HCT116 (cell line): ENCODE measurements at regions not wholly inside any gene's neighbourhood (a gene's known extent, or its start where the extent isn't known, plus 50 kb on each side); places are given as distances from the start of the nearest gene placed in this dataset.

Experiments used
- ATAC-seq: fragments of 200-7000 bp; cut with Tn5 transposase; 2 replicates; pipeline ENCODE4 v1.9.1; 2020; ENCODE audit warnings: mild to moderate bottlenecking, moderate library complexity
- BruUV-seq: library from RNA; stranded (reverse); fragments of 400-500 nt; replicated peaks from 2 replicates; lab custom pipeline; 2021; lab: Mats Ljungman, UMichigan
- CTCF ChIA-PET: fragments of 300-600 bp; sonication (Branson Sonifier 250); formaldehyde crosslinking; loops from one replicate; lab custom pipeline; 2021; ENCODE audit warnings: antibody characterized with exemption; lab: Charles Lee
- POLR2A ChIA-PET: fragments of 300-600, 350-600 bp; sonication (Branson Sonifier 250); formaldehyde crosslinking; loops from one replicate; lab custom pipeline; 2021; ENCODE audit warnings: antibody characterized with exemption; lab: Charles Lee
- RAD21 ChIA-PET, 2 experiments: fragments of 300-600 bp; sonication (Branson Sonifier 250); formaldehyde crosslinking; loops; one replicate each; lab custom pipeline; 2023; ENCODE audit warnings: low total read pairs in 2 of 2; ENCODE audit not compliant: uncharacterized antibody in 2 of 2, unreplicated experiment in 2 of 2, low non-redundant PET in 1 of 2; lab: Charles Lee
- DNase-seq: peaks from one replicate; pipeline ENCODE4 v3.0.0-alpha.2; 2010; ENCODE audit warnings: low read depth, low spot score
- H2AFZ ChIP-seq: fragments of 200-600 bp; shearing (Covaris generic), sonication (generic); 2 replicates; pipeline ENCODE4 v1.6.1; 2017; ENCODE audit warnings: low read depth, mixed run types, mixed read lengths, antibody characterized with exemption, low read length; ENCODE audit not compliant: poor library complexity, severe bottlenecking
- H3K27ac ChIP-seq: 2 replicates; pipeline ENCODE4 v1.5.1; 2012; ENCODE audit warnings: low read depth, low read length
- H3K27me3 ChIP-seq: fragments of 200-600 bp; sonication (generic); 2 replicates; pipeline ENCODE4 v1.6.1; 2016; ENCODE audit warnings: mixed run types, low read length, mixed read lengths; ENCODE audit not compliant: insufficient read depth
- H3K36me3 ChIP-seq, 2 experiments: fragments of 200-500 bp in 1 of 2; fragments of 200-600 bp in 1 of 2; sonication (Bioruptor generic) in 1 of 2; sonication (generic) in 1 of 2; 2 replicates each; pipeline versions ENCODE4 v1.5.1 to v1.6.1; 2014 to 2016; ENCODE audit warnings: low read length in 2 of 2, inconsistent platforms in 1 of 2, mixed read lengths in 1 of 2, mixed run types in 1 of 2; ENCODE audit not compliant: insufficient read depth in 2 of 2, control insufficient read depth in 1 of 2
- H3K4me1 ChIP-seq, 2 experiments: fragments of 200-600 bp in 1 of 2; sonication (generic) in 1 of 2; 2 replicates each; pipeline versions ENCODE4 v1.5.1 to v1.6.1; 2012 to 2017; ENCODE audit warnings: low read length in 2 of 2, inconsistent platforms in 1 of 2, mild to moderate bottlenecking in 1 of 2, mixed read lengths in 1 of 2, mixed run types in 1 of 2, moderate library complexity in 1 of 2; ENCODE audit not compliant: insufficient read depth in 2 of 2, control insufficient read depth in 1 of 2
- H3K4me2 ChIP-seq: fragments of 200-600 bp; sonication (generic); 2 replicates; pipeline ENCODE4 v1.6.1; 2017; ENCODE audit warnings: mixed run types, low read length, mixed read lengths
- H3K4me3 ChIP-seq, 2 experiments: fragments of 200-600 bp in 1 of 2; sonication (generic) in 1 of 2; replicated peaks in 1 of 2; 2 replicates each; pipeline ENCODE4 v1.5.1; 2011 to 2016; ENCODE audit warnings: low read length in 2 of 2, control low read depth in 1 of 2, low read depth in 1 of 2, mild to moderate bottlenecking in 1 of 2, mixed read lengths in 1 of 2, mixed run types in 1 of 2
- H3K79me2 ChIP-seq: fragments of 200-600 bp; sonication (generic); 2 replicates; pipeline ENCODE4 v1.6.1; 2017; ENCODE audit warnings: mild to moderate bottlenecking, mixed run types, low read length, moderate library complexity, mixed read lengths; ENCODE audit not compliant: insufficient read depth
- H3K9ac ChIP-seq: fragments of 200-600 bp; sonication (generic); 2 replicates; pipeline ENCODE4 v1.6.1; 2016; ENCODE audit warnings: low read length, mixed read lengths
- H3K9me2 ChIP-seq: fragments of 200-600 bp; sonication (generic), shearing (Covaris generic); 2 replicates; pipeline ENCODE4 v1.6.1; 2017; ENCODE audit warnings: mixed run types, mild to moderate bottlenecking, moderate library complexity; ENCODE audit not compliant: insufficient read depth
- H3K9me3 ChIP-seq, 2 experiments: fragments of 200-500 bp in 1 of 2; fragments of 200-600 bp in 1 of 2; sonication (Bioruptor generic) in 1 of 2; sonication (generic) in 1 of 2; 2 replicates each; pipeline ENCODE4 v1.6.1; 2014 to 2017; ENCODE audit warnings: low read length in 2 of 2, mixed read lengths in 2 of 2, inconsistent platforms in 1 of 2, low read depth in 1 of 2, mild to moderate bottlenecking in 1 of 2, mixed run types in 1 of 2, moderate library complexity in 1 of 2; ENCODE audit not compliant: control insufficient read depth in 1 of 2, insufficient read depth in 1 of 2
- H4K20me1 ChIP-seq: fragments of 200-600 bp; sonication (generic), shearing (Covaris generic); 2 replicates; pipeline ENCODE4 v1.6.1; 2017; ENCODE audit warnings: mixed run types, mild to moderate bottlenecking, moderate library complexity; ENCODE audit not compliant: insufficient read depth
- CTCF ChIP-seq, 3 experiments: fragments of 200-600 bp in 1 of 3; sonication (generic) in 1 of 3; IDR thresholded peaks in 2 of 3; conservative IDR thresholded peaks in 1 of 3; 2 replicates each; pipeline ENCODE4 v1.5.1; 2012 to 2017; ENCODE audit warnings: low read depth in 2 of 3, low read length in 2 of 3, antibody characterized with exemption in 1 of 3, borderline replicate concordance in 1 of 3, control low read depth in 1 of 3, mild to moderate bottlenecking in 1 of 3, mixed read lengths in 1 of 3, mixed run types in 1 of 3, moderate library complexity in 1 of 3; ENCODE audit not compliant: insufficient read depth in 1 of 3
- JUND ChIP-seq: IDR thresholded peaks from 2 replicates; pipeline ENCODE4 v1.6.1; 2012
- MAX ChIP-seq: IDR thresholded peaks from 2 replicates; pipeline ENCODE4 v1.6.1; 2012
- POLR2AphosphoS5 ChIP-seq: IDR thresholded peaks from 2 replicates; pipeline ENCODE4 v1.6.1; 2011; ENCODE audit warnings: mild to moderate bottlenecking, low read depth, low read length, moderate library complexity
- RAD21 ChIP-seq: IDR thresholded peaks from 2 replicates; pipeline ENCODE4 v1.6.1; 2012; ENCODE audit warnings: low read depth, mild to moderate bottlenecking
- REST ChIP-seq: IDR thresholded peaks from 2 replicates; pipeline ENCODE4 v1.6.1; 2012; ENCODE audit warnings: low read depth
- SIN3A ChIP-seq: IDR thresholded peaks from 2 replicates; pipeline ENCODE4 v1.6.1; 2012; ENCODE audit warnings: low read depth
- SRF ChIP-seq: IDR thresholded peaks from 2 replicates; pipeline ENCODE4 v1.6.1; 2012; ENCODE audit warnings: low read depth
- TCF7L2 ChIP-seq: IDR thresholded peaks from 2 replicates; pipeline ENCODE4 v1.7.0; 2011; ENCODE audit warnings: borderline replicate concordance, inconsistent platforms; ENCODE audit not compliant: insufficient read depth, insufficient read length; ENCODE audit errors: extremely low read depth
- YY1 ChIP-seq: IDR thresholded peaks from 2 replicates; pipeline ENCODE4 v1.6.1; 2011; ENCODE audit warnings: low read length, low read depth, moderate library complexity, mild to moderate bottlenecking; ENCODE audit not compliant: insufficient replicate concordance; ENCODE audit errors: extremely low read depth
- ZBTB33 ChIP-seq: IDR thresholded peaks from 2 replicates; pipeline ENCODE4 v1.6.1; 2011; ENCODE audit warnings: mild to moderate bottlenecking, low read length, moderate library complexity; ENCODE audit not compliant: insufficient replicate concordance; ENCODE audit errors: extremely low read depth
- ZFX ChIP-seq: fragments of 450-650 bp; IDR thresholded peaks from 2 replicates; pipeline ENCODE4 v1.6.1; 2017
- ZNF274 ChIP-seq: fragments of 200-500 bp; sonication (Bioruptor generic); IDR thresholded peaks from 2 replicates; pipeline ENCODE4 v1.6.1; 2014; ENCODE audit warnings: mild to moderate bottlenecking, low read depth, low read length, inconsistent platforms
- intact Hi-C: fragments of 100-400 bp; cut with micrococcal nuclease; formaldehyde crosslinking; loops from 2 replicates; pipeline ENCODE4 v1.10.0; 2022

GRCh38 chr20:48295445-48295903 lies 510.2 kb upstream of the SULF2 start (continued):
- no peak for TF ChIP-seq REST
- TF ChIP-seq SIN3A = no peak
- TF ChIP-seq TCF7L2 = peak; percentile 62

GRCh38 chr20:48294942-48295341 lies 509.7 kb upstream of the SULF2 start:
- H3K27me3 ChIP-seq = 0 out of 2 replicates have a peak, but pooled peaks cover 5% of the 10 kb centered on the region
- peaks cover 20 to 46% of the 10 kb centered on the region in 2 experiments for H3K4me1 ChIP-seq
- peak overlapping the region; percentile 19; the same call in 1 of the 2 replicates for H3K27ac ChIP-seq
- POLR2A ChIA-PET = interaction anchor here (1.0 kb wide), 1 partner anchor 508 kb away, joined by 4 read pairs; no protein-coding TSS in a partner anchor
- CTCF ChIA-PET = interaction anchor here (1.1 to 3.1 kb wide), 7 partner anchors 326 to 631 kb away, joined by 3 to 30 read pairs (median 9); partner anchors contain the start of gene SULF2
- intact Hi-C loops = loop anchor here (2.0 to 10.0 kb wide), 3 partner anchors 326 to 630 kb away; no protein-coding TSS in a partner anchor
- RAD21 ChIA-PET = interaction anchor here in 1 of 2 experiments (1.4 kb wide), 1 partner anchor 326 kb away, joined by 8 read pairs; no protein-coding TSS in a partner anchor
- no peaks in the 10 kb centered on the region for H3K36me3 ChIP-seq
- no peak overlapping the region for H3K4me3 ChIP-seq
- DNase-seq (no peak), ATAC-seq (no peak)
- H3K9ac ChIP-seq = no peak overlapping the region
- BruUV-seq = no TSS peak
- H3K79me2 ChIP-seq = no peaks in the 10 kb centered on the region
- peak overlapping the region; percentile 29 for H3K4me2 ChIP-seq
- no peaks in the 10 kb centered on the region for H3K9me2 ChIP-seq
- no peaks in the 10 kb centered on the region for H3K9me3 ChIP-seq
- H4K20me1 ChIP-seq = no peaks in the 10 kb centered on the region
- H2AFZ ChIP-seq = no peak overlapping the region
- no peak for TF ChIP-seq RAD21
- TF ChIP-seq ZFX = no peak
- no peak for TF ChIP-seq SRF
- TF ChIP-seq ZBTB33 = no peak
- no peak for TF ChIP-seq ZNF274
- no peak for TF ChIP-seq JUND
- no peak for TF ChIP-seq YY1
- no peak for TF ChIP-seq POLR2AphosphoS5
- no peak for TF ChIP-seq MAX
- TF ChIP-seq CTCF (IDR thresholded peaks at IDR 0.05 in 2 of 3, conservative IDR thresholded peaks at IDR 0.05 in 1 of 3; ENCODE audit: borderline replicate concordance in 1 of 3, insufficient read depth in 1 of 3, low read depth in 2 of 3, low read length in 2 of 3) = no peak
- no peak for TF ChIP-seq TCF7L2
